HL-60 (cell line): ENCODE measurements at regions not wholly inside any gene's neighbourhood (a gene's known extent, or its start where the extent isn't known, plus 50 kb on each side); places are given as distances from the start of the nearest gene placed in this dataset.

ENCODE experiments used
- DNase-seq, 2 experiments: peaks; one replicate each; pipeline ENCODE4 v3.0.0-alpha.2; 2010 to 2020; ENCODE audit warnings: low read depth in 1 of 2, low spot score in 1 of 2
- H3K27ac ChIP-seq: fragments of 250-450 bp; sonication (Bioruptor Pico); replicated peaks from 2 replicates; pipeline ENCODE4 v1.5.1; 2020; ENCODE audit warnings: mild to moderate bottlenecking, moderate library complexity
- H3K27me3 ChIP-seq: fragments of 250-450 bp; sonication (Bioruptor Pico); 2 replicates; pipeline ENCODE4 v1.5.1; 2021; ENCODE audit warnings: mild to moderate bottlenecking, moderate library complexity; ENCODE audit not compliant: insufficient read depth, poor library complexity, severe bottlenecking
- H3K4me3 ChIP-seq: replicated peaks from 2 replicates; pipeline ENCODE4 v1.5.1; 2011; ENCODE audit warnings: mild to moderate bottlenecking, control low read depth, low read length; ENCODE audit not compliant: insufficient read depth
- CTCF ChIP-seq: IDR thresholded peaks from one replicate; pipeline ENCODE4 v1.5.1; 2011; ENCODE audit warnings: low read length, control low read depth, inconsistent platforms; ENCODE audit not compliant: insufficient read depth
- GABPA ChIP-seq: IDR thresholded peaks from 2 replicates; pipeline ENCODE4 v1.6.1; 2012; ENCODE audit warnings: low read depth
- POLR2AphosphoS5 ChIP-seq: IDR thresholded peaks from 2 replicates; pipeline ENCODE4 v1.6.1; 2012; ENCODE audit warnings: low read depth
- REST ChIP-seq: IDR thresholded peaks from 2 replicates; pipeline ENCODE4 v1.6.1; 2012; ENCODE audit warnings: low read depth; ENCODE audit not compliant: insufficient replicate concordance
- SPI1 ChIP-seq: IDR thresholded peaks from 2 replicates; pipeline ENCODE4 v1.6.1; 2012; ENCODE audit warnings: low read depth, mild to moderate bottlenecking, borderline replicate concordance

- no peak for TF ChIP-seq SPI1
- no peak for TF ChIP-seq CTCF
- TF ChIP-seq POLR2AphosphoS5 = no peak
- no peak for TF ChIP-seq REST
- no peak for TF ChIP-seq GABPA
- no peak overlapping the region for H3K27ac ChIP-seq
Observed at GRCh38 chr9:108744641-108745040, 111.1 kb downstream of the ACTL7B start.

GRCh38 chr9:108743901-108744371, 111.8 kb downstream of the ACTL7B start:
- H3K27me3 ChIP-seq = no peaks in the 10 kb centered on the region
- DNase-seq = no peak
- TF ChIP-seq REST = no peak
- no peak for TF ChIP-seq GABPA
- no peak for TF ChIP-seq SPI1
- TF ChIP-seq POLR2AphosphoS5 = no peak
- no peak for TF ChIP-seq CTCF
- no peak overlapping the region for H3K27ac ChIP-seq
- H3K4me3 ChIP-seq = no peak overlapping the region

More at GRCh38 chr9:108744641-108745040, 111.1 kb downstream of the ACTL7B start:
- H3K27me3 ChIP-seq = no peaks in the 10 kb centered on the region
- no peak overlapping the region for H3K4me3 ChIP-seq
- DNase-seq = no peak

- H3K27me3 ChIP-seq = no peaks in the 10 kb centered on the region
- no peak overlapping the region for H3K27ac ChIP-seq
- TF ChIP-seq SPI1 = no peak
- no peak for TF ChIP-seq CTCF
- no peak for TF ChIP-seq POLR2AphosphoS5
- TF ChIP-seq GABPA = no peak
- no peak for TF ChIP-seq REST
- no peak for DNase-seq
- H3K4me3 ChIP-seq = no peak overlapping the region
Observed at GRCh38 chr9:108743416-108743815, 112.4 kb downstream of the ACTL7B start.
